ENCODE measurements at regions not wholly inside any gene's neighbourhood (a gene's known extent, or its start where the extent isn't known, plus 50 kb on each side); places are given as distances from the start of the nearest gene placed in this dataset.

GRCh38 chr18:73384246-73384645 lies 516.5 kb upstream of the NETO1 start:
- H3K4me3 ChIP-seq = no peak overlapping the region
- H3K27me3 ChIP-seq = no peaks in the 10 kb centered on the region
- no peak for ATAC-seq
- no peaks in the 10 kb centered on the region for H3K36me3 ChIP-seq
- 75 to 92% methylated on average over 2 to 4 of the region's 4 CpGs for WGBS, 2 donors (ENCODE audit: low coverage in 1 of 2)
- H3K9me3 ChIP-seq = no peaks in the 10 kb centered on the region
- TF ChIP-seq CTCF (IDR thresholded peaks at IDR 0.05) (no peak), EP300 (IDR thresholded peaks at IDR 0.05) (no peak), POLR2AphosphoS5 (IDR thresholded peaks at IDR 0.05) (no peak), POLR2A (IDR thresholded peaks at IDR 0.05) (no peak)
- H3K27ac ChIP-seq = no peak overlapping the region
- H3K4me1 ChIP-seq = no peaks in the 10 kb centered on the region

- TF ChIP-seq POLR2A (IDR thresholded peaks at IDR 0.05) = no peak
- no peak for TF ChIP-seq CTCF (IDR thresholded peaks at IDR 0.05)
- TF ChIP-seq POLR2AphosphoS5 (IDR thresholded peaks at IDR 0.05) = no peak
- no peak for TF ChIP-seq EP300 (IDR thresholded peaks at IDR 0.05)
- no peaks in the 10 kb centered on the region for H3K27me3 ChIP-seq
- ATAC-seq = no peak
- no peaks in the 10 kb centered on the region for H3K4me1 ChIP-seq
- no peak overlapping the region for H3K4me3 ChIP-seq
- no peak overlapping the region for H3K27ac ChIP-seq
- no peaks in the 10 kb centered on the region for H3K36me3 ChIP-seq
- no peaks in the 10 kb centered on the region for H3K9me3 ChIP-seq
These were observed 513.9 kb upstream of the NETO1 start for GRCh38 chr18:73381699-73382036.

GRCh38 chr18:73381016-73381698 lies 513.4 kb upstream of the NETO1 start:
- no peaks in the 10 kb centered on the region for H3K9me3 ChIP-seq
- H3K4me1 ChIP-seq = no peaks in the 10 kb centered on the region
- WGBS, 2 donors (ENCODE audit: low coverage in 1 of 2) = 92% methylated on average over 2 of the region's 2 CpGs
- TF ChIP-seq POLR2A (IDR thresholded peaks at IDR 0.05) (no peak), POLR2AphosphoS5 (IDR thresholded peaks at IDR 0.05) (no peak), EP300 (IDR thresholded peaks at IDR 0.05) (no peak), CTCF (IDR thresholded peaks at IDR 0.05) (no peak)
- ATAC-seq = no peak
- H3K4me3 ChIP-seq = no peak overlapping the region
- no peaks in the 10 kb centered on the region for H3K36me3 ChIP-seq
- no peaks in the 10 kb centered on the region for H3K27me3 ChIP-seq
- H3K27ac ChIP-seq = no peak overlapping the region

- Histone ChIP-seq H3K27me3 (no peaks in the 10 kb centered on the region), H3K9me3 (no peaks in the 10 kb centered on the region), H3K36me3 (no peaks in the 10 kb centered on the region), H3K4me1 (no peaks in the 10 kb centered on the region), H3K27ac (no peak overlapping the region), H3K4me3 (no peak overlapping the region)
- 73 to 83% methylated on average over 3 of the region's 3 CpGs for WGBS, 2 donors (ENCODE audit: low coverage in 1 of 2)
- no peak for ATAC-seq
- TF ChIP-seq POLR2A (IDR thresholded peaks at IDR 0.05) (no peak), EP300 (IDR thresholded peaks at IDR 0.05) (no peak), CTCF (IDR thresholded peaks at IDR 0.05) (no peak), POLR2AphosphoS5 (IDR thresholded peaks at IDR 0.05) (no peak)
These were observed 498.9 kb upstream of the NETO1 start for GRCh38 chr18:73366713-73367112.

GRCh38 chr18:73365018-73365417 lies 497.2 kb upstream of the NETO1 start:
- Histone ChIP-seq H3K9me3 (no peaks in the 10 kb centered on the region), H3K27me3 (no peaks in the 10 kb centered on the region), H3K4me1 (no peaks in the 10 kb centered on the region), H3K4me3 (no peak overlapping the region), H3K27ac (no peak overlapping the region), H3K36me3 (no peaks in the 10 kb centered on the region)
- WGBS, 2 donors (ENCODE audit: low coverage in 1 of 2) = 49 to 56% methylated on average over 4 of the region's 4 CpGs
- TF ChIP-seq EP300 (IDR thresholded peaks at IDR 0.05) = no peak
- no peak for TF ChIP-seq CTCF (IDR thresholded peaks at IDR 0.05)
- no peak for TF ChIP-seq POLR2A (IDR thresholded peaks at IDR 0.05)
- TF ChIP-seq POLR2AphosphoS5 (IDR thresholded peaks at IDR 0.05) = no peak
- ATAC-seq = no peak

Measured in gastroesophageal sphincter (tissue), 4 donors.